ENCODE measurements at regions not wholly inside any gene's neighbourhood (a gene's known extent, or its start where the extent isn't known, plus 50 kb on each side); places are given as distances from the start of the nearest gene placed in this dataset.

GRCh38 chr11:11137339-11137738 lies 215.7 kb downstream of the CSNK2A3 start:
- DNase-seq (ENCODE audit: low read depth), result no peak

- no peak for DNase-seq (ENCODE audit: low read depth)
Observed at GRCh38 chr11:11135820-11136476, 217.1 kb downstream of the CSNK2A3 start.

GRCh38 chr11:11129118-11129517 lies 223.9 kb downstream of the CSNK2A3 start:
- DNase-seq (ENCODE audit: low read depth), result no peak

GRCh38 chr11:11125618-11126017 lies 227.4 kb downstream of the CSNK2A3 start:
- DNase-seq (ENCODE audit: low read depth), result no peak

- no peak for DNase-seq (ENCODE audit: low read depth)
Observed at GRCh38 chr11:11122749-11123148, 230.3 kb downstream of the CSNK2A3 start.

- DNase-seq (ENCODE audit: low read depth), result no peak
Observed at GRCh38 chr11:11119917-11120316, 233.1 kb downstream of the CSNK2A3 start.

GRCh38 chr11:11117730-11118129 lies 235.3 kb downstream of the CSNK2A3 start:
- DNase-seq (ENCODE audit: low read depth), result no peak

- no peak for DNase-seq (ENCODE audit: low read depth)
Observed at GRCh38 chr11:11115475-11115874, 237.6 kb downstream of the CSNK2A3 start.

- no peak for DNase-seq (ENCODE audit: low read depth)
Observed at GRCh38 chr11:11113626-11114025, 239.4 kb downstream of the CSNK2A3 start.

- DNase-seq (ENCODE audit: low read depth), result no peak
Observed at GRCh38 chr11:11108026-11108425, 245.0 kb downstream of the CSNK2A3 start.

GRCh38 chr11:11107076-11107723 lies 245.8 kb downstream of the CSNK2A3 start:
- no peak for DNase-seq (ENCODE audit: low read depth)

- no peak for DNase-seq (ENCODE audit: low read depth)
Observed at GRCh38 chr11:11105361-11105760, 247.5 kb upstream of the ZBED5 start.

- no peak for DNase-seq (ENCODE audit: low read depth)
Observed at GRCh38 chr11:11095831-11096723, 238.2 kb upstream of the ZBED5 start.

GRCh38 chr11:11090495-11090894 lies 232.6 kb upstream of the ZBED5 start:
- no peak for DNase-seq (ENCODE audit: low read depth)

GRCh38 chr11:11089805-11090204 lies 232.0 kb upstream of the ZBED5 start:
- DNase-seq (ENCODE audit: low read depth), result no peak

GRCh38 chr11:11086979-11087378 lies 229.1 kb upstream of the ZBED5 start:
- no peak for DNase-seq (ENCODE audit: low read depth)

- DNase-seq (ENCODE audit: low read depth), result no peak
Observed at GRCh38 chr11:11085580-11085979, 227.7 kb upstream of the ZBED5 start.

GRCh38 chr11:11084337-11084736 lies 226.5 kb upstream of the ZBED5 start:
- DNase-seq (ENCODE audit: low read depth), result no peak

- no peak for DNase-seq (ENCODE audit: low read depth)
Observed at GRCh38 chr11:11083441-11083840, 225.6 kb upstream of the ZBED5 start.

GRCh38 chr11:11082646-11083045 lies 224.8 kb upstream of the ZBED5 start:
- DNase-seq (ENCODE audit: low read depth), result no peak

GRCh38 chr11:11081776-11082175 lies 223.9 kb upstream of the ZBED5 start:
- DNase-seq (ENCODE audit: low read depth), result no peak

- DNase-seq (ENCODE audit: low read depth), result no peak
Observed at GRCh38 chr11:11081288-11081687, 223.4 kb upstream of the ZBED5 start.

Measured in stimulated activated CD8-positive, alpha-beta memory T cell treated with anti-CD3 and anti-CD28 coated beads, Interleukin-12 subunit alpha, Interleukin-12 subunit beta, amount 100 ng/mL, for 1 hour (primary cell).